ENCODE measurements at regions not wholly inside any gene's neighbourhood (a gene's known extent, or its start where the extent isn't known, plus 50 kb on each side); places are given as distances from the start of the nearest gene placed in this dataset.

- no peak for TF ChIP-seq POLR2A (IDR thresholded peaks at IDR 0.05)
- TF ChIP-seq CTCF (IDR thresholded peaks at IDR 0.05) = no peak
Measured at GRCh38 chr11:92460213-92460612, 235.6 kb downstream of the FAT3 start.

Data from upper lobe of left lung (tissue), 4 donors.